ENCODE measurements at regions not wholly inside any gene's neighbourhood (a gene's known extent, or its start where the extent isn't known, plus 50 kb on each side); places are given as distances from the start of the nearest gene placed in this dataset.

DNA sequence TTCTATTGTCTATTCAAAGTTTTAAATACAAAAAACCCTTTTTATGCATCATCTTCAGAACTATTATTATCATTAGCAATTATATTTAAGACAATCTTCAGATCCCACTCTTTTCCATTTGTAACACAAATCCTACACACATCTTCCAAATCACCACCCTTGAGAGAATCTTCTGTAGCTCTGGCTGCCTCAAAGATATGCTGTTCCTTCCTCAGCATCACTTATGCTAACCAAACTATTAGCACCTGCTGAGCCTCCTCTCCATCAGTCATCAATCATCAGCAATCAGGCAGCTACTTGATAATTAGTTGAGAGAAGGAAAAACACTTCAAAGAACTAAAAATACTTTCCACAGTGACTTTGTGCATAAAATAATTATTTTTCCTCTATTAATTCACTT lies 1082.2 kb downstream of the C4orf33 start:
- DNase-seq (no peak), ATAC-seq (no peak)
- H3K27me3 ChIP-seq (ENCODE audit: low read depth), result no peaks in the 10 kb centered on the region
- no peak overlapping the region for H3K4me3 ChIP-seq
- no peaks in the 10 kb centered on the region for H3K4me1 ChIP-seq
- no peak overlapping the region for H3K27ac ChIP-seq
- TF ChIP-seq, protein P1, sequence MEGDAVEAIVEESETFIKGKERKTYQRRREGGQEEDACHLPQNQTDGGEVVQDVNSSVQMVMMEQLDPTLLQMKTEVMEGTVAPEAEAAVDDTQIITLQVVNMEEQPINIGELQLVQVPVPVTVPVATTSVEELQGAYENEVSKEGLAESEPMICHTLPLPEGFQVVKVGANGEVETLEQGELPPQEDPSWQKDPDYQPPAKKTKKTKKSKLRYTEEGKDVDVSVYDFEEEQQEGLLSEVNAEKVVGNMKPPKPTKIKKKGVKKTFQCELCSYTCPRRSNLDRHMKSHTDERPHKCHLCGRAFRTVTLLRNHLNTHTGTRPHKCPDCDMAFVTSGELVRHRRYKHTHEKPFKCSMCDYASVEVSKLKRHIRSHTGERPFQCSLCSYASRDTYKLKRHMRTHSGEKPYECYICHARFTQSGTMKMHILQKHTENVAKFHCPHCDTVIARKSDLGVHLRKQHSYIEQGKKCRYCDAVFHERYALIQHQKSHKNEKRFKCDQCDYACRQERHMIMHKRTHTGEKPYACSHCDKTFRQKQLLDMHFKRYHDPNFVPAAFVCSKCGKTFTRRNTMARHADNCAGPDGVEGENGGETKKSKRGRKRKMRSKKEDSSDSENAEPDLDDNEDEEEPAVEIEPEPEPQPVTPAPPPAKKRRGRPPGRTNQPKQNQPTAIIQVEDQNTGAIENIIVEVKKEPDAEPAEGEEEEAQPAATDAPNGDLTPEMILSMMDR (IDR thresholded peaks at IDR 0.05), result no peak
- H3K9me3 ChIP-seq, result no peaks in the 10 kb centered on the region
- H3K36me3 ChIP-seq, result no peaks in the 10 kb centered on the region
- intact Hi-C loops (cut with DNase I), result no loop called here

DNA sequence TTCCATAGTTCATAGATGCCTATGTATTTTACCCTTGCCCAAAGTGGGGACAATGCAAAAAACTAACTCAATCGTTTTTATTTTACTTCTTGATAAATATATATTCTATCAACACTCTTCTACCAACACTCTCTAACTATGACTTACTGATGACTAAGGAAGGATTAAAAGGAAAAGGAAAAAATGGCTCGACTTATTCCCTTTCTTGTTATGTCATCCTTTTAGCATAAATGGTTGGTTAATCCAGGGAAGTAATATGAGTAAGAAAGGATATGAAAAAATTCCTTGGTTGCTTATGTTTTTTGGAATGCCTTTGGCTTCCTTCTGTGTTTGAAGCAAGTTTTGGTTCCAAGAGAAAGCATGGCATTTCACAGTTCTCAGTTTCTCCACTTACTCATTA lies 1087.1 kb downstream of the C4orf33 start:
- no peaks in the 10 kb centered on the region for H3K36me3 ChIP-seq
- no peaks in the 10 kb centered on the region for H3K4me1 ChIP-seq
- no peak overlapping the region for H3K4me3 ChIP-seq
- DNase-seq, result no peak
- TF ChIP-seq, protein P1 (IDR thresholded peaks at IDR 0.05), result no peak
- no peaks in the 10 kb centered on the region for H3K27me3 ChIP-seq (ENCODE audit: low read depth)
- ATAC-seq, result no peak
- H3K27ac ChIP-seq, result no peak overlapping the region
- H3K9me3 ChIP-seq, result no peaks in the 10 kb centered on the region
- intact Hi-C loops (cut with DNase I), result no loop called here

DNA sequence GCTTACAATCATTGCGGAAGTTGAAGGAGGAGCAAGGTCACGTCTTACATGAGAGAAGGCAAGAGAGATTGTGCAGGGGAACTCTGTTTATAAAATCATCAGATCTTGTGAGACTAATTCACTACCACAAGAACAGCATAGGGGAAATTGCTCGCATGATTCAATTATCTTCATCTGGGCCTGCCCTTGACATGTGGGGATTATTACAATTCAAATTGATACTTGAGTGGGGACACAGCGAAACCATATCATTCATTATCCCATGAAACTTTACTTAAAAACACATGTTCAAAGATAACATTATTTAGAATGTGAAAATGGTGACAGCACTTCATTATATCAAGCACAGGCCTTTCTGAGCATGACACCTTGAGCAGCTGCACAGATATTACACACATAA lies 1087.8 kb downstream of the C4orf33 start:
- no peaks in the 10 kb centered on the region for H3K27me3 ChIP-seq (ENCODE audit: low read depth)
- no peaks in the 10 kb centered on the region for H3K4me1 ChIP-seq
- H3K36me3 ChIP-seq, result no peaks in the 10 kb centered on the region
- ATAC-seq (no peak), DNase-seq (no peak)
- no peaks in the 10 kb centered on the region for H3K9me3 ChIP-seq
- no peak overlapping the region for H3K27ac ChIP-seq
- intact Hi-C loops (cut with DNase I), result no loop called here
- H3K4me3 ChIP-seq, result no peak overlapping the region
- TF ChIP-seq, protein P1 (IDR thresholded peaks at IDR 0.05), result no peak

DNA sequence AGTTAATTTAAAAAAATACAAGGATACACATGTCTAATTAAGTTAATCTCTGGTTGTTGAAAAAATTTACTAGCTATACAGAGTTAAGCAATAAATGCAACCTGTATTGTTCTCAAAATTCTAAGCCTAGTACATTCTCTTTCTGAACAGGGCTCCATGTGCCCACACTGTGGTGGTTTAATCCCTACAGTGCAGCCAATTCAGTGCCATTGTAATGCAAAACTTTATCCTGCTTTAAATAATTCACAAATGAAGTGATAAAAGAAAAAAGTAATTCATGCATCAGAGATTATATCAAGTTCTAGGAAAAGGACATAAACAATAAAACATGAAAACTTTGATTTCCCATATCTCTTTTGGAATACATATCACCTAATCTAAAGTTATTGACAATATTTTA lies 1089.2 kb downstream of the C4orf33 start:
- H3K4me3 ChIP-seq, result no peak overlapping the region
- DNase-seq (no peak), ATAC-seq (no peak)
- H3K4me1 ChIP-seq, result no peaks in the 10 kb centered on the region
- H3K27me3 ChIP-seq (ENCODE audit: low read depth), result no peaks in the 10 kb centered on the region
- H3K36me3 ChIP-seq, result no peaks in the 10 kb centered on the region
- no peaks in the 10 kb centered on the region for H3K9me3 ChIP-seq
- intact Hi-C loops (cut with DNase I), result no loop called here
- no peak overlapping the region for H3K27ac ChIP-seq
- TF ChIP-seq, protein P1 (IDR thresholded peaks at IDR 0.05), result no peak

DNA sequence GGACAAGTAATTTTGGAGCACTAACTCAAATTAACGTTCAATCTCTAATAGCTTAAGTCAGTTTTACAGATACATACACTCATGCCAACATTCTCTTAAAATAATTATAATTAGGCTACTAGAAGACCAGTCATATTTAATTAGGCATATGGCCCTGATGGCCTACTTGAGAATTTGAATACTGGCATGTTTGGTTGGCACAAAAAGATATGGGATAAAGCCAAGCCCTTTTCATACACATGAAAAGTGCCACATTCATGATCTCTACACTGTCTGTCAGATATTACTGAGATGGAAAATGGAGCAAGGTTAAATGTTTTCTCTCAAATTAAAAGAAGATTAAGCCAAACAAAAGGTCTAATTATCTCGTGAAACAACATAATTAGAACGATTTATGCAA lies 1091.0 kb downstream of the C4orf33 start:
- intact Hi-C loops (cut with DNase I), result no loop called here
- Histone ChIP-seq H3K36me3 (no peaks in the 10 kb centered on the region), H3K9me3 (no peaks in the 10 kb centered on the region), H3K27ac (no peak overlapping the region), H3K4me1 (no peaks in the 10 kb centered on the region), H3K27me3 (ENCODE audit: low read depth) (no peaks in the 10 kb centered on the region), H3K4me3 (no peak overlapping the region)
- DNase-seq (no peak), ATAC-seq (no peak)
- TF ChIP-seq, protein P1 (IDR thresholded peaks at IDR 0.05), result no peak

DNA sequence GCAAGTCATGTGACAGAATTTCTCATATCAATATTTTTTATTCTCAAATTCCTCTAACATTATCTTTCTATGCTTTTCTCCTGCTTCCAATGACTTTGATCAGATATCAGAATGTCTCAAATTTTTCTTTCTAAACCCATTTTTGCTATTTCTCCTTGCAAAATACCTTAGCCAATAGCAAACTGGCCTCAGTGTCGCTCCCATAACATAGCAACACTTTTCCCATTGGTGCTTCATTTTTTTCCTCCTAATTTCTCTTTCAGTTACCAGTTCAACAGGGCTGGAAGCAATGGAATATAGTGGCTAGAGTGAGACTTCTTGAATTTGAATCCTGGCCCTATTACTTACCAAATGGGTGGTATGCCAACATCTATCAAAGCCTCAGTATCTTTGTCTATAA lies 1091.6 kb downstream of the C4orf33 start:
- Histone ChIP-seq H3K27me3 (ENCODE audit: low read depth) (no peaks in the 10 kb centered on the region), H3K9me3 (no peaks in the 10 kb centered on the region), H3K4me1 (no peaks in the 10 kb centered on the region), H3K4me3 (no peak overlapping the region), H3K36me3 (no peaks in the 10 kb centered on the region), H3K27ac (no peak overlapping the region)
- TF ChIP-seq, protein P1 (IDR thresholded peaks at IDR 0.05), result no peak
- DNase-seq (no peak), ATAC-seq (no peak)
- intact Hi-C loops (cut with DNase I), result no loop called here

Data from lower lobe of right lung (tissue), 2 donors.